HuH-7 (cell line): ENCODE measurements at regions not wholly inside any gene's neighbourhood (a gene's known extent, or its start where the extent isn't known, plus 50 kb on each side); places are given as distances from the start of the nearest gene placed in this dataset.

Experiments used
- DNase-seq: peaks from one replicate; pipeline ENCODE4 v3.0.0; 2011; ENCODE audit warnings: low spot score

GRCh38 chr16:9302072-9302471 lies 210.6 kb downstream of the HAPSTR1 start:
- DNase-seq = no peak

- no peak for DNase-seq
Observed at GRCh38 chr16:9306753-9307152, 215.3 kb downstream of the HAPSTR1 start.

GRCh38 chr16:9307446-9307845 lies 216.0 kb downstream of the HAPSTR1 start:
- no peak for DNase-seq

- no peak for DNase-seq
Observed at GRCh38 chr16:9308356-9308801, 216.9 kb downstream of the HAPSTR1 start.

GRCh38 chr16:9308850-9309249 lies 217.4 kb downstream of the HAPSTR1 start:
- no peak for DNase-seq

- DNase-seq = no peak
Observed at GRCh38 chr16:9309844-9310243, 218.4 kb downstream of the HAPSTR1 start.

- DNase-seq = no peak
Observed at GRCh38 chr16:9311303-9311954, 220.0 kb downstream of the HAPSTR1 start.

GRCh38 chr16:9316008-9316407 lies 224.6 kb downstream of the HAPSTR1 start:
- DNase-seq = no peak

GRCh38 chr16:9316615-9317014 lies 225.2 kb downstream of the HAPSTR1 start:
- DNase-seq = peak; percentile 41

GRCh38 chr16:9318764-9319163 lies 227.3 kb downstream of the HAPSTR1 start:
- DNase-seq = no peak

GRCh38 chr16:9322769-9323168 lies 231.3 kb downstream of the HAPSTR1 start:
- DNase-seq = no peak

GRCh38 chr16:9323170-9323569 lies 231.7 kb downstream of the HAPSTR1 start:
- no peak for DNase-seq

GRCh38 chr16:9327253-9327652 lies 235.8 kb downstream of the HAPSTR1 start:
- DNase-seq = no peak

GRCh38 chr16:9328411-9328810 lies 237.0 kb downstream of the HAPSTR1 start:
- DNase-seq = no peak

- no peak for DNase-seq
Observed at GRCh38 chr16:9330095-9330494, 238.7 kb downstream of the HAPSTR1 start.

GRCh38 chr16:9331503-9331902 lies 240.1 kb downstream of the HAPSTR1 start:
- no peak for DNase-seq

GRCh38 chr16:9332574-9333148 lies 241.2 kb downstream of the HAPSTR1 start:
- DNase-seq = no peak

- DNase-seq = no peak
Observed at GRCh38 chr16:9333469-9333868, 242.0 kb downstream of the HAPSTR1 start.

- no peak for DNase-seq
Observed at GRCh38 chr16:9334103-9334502, 242.7 kb downstream of the HAPSTR1 start.

GRCh38 chr16:9337308-9338032 lies 246.0 kb downstream of the HAPSTR1 start:
- no peak for DNase-seq

GRCh38 chr16:9338068-9338467 lies 246.6 kb downstream of the HAPSTR1 start:
- DNase-seq = no peak

GRCh38 chr16:9338510-9338909 lies 247.1 kb downstream of the HAPSTR1 start:
- no peak for DNase-seq

GRCh38 chr16:9340526-9341256 lies 249.2 kb downstream of the HAPSTR1 start:
- no peak for DNase-seq
